Thoracic aorta (tissue), 2 donors: ENCODE measurements at regions not wholly inside any gene's neighbourhood (a gene's known extent, or its start where the extent isn't known, plus 50 kb on each side); places are given as distances from the start of the nearest gene placed in this dataset.
"Not testable (repeated sequence)": the region's sequence is repeated elsewhere in the genome, so short reads cannot be mapped to it uniquely, and the experiment has no call there.

Experiments used
- ATAC-seq: fragments of 150-250 bp; one replicate; pipeline ENCODE4 v1.8.0; 2017; ENCODE audit warnings: low read depth; ENCODE audit not compliant: insufficient number of reproducible peaks, low FRiP score
- DNase-seq: peaks from one replicate; pipeline ENCODE4 v3.0.0-alpha.2; 2020; ENCODE audit warnings: low spot score
- H3K27ac ChIP-seq, 2 donors: fragments of 200-600 bp; sonication (generic); 1 replicate in 1 of 2; 2 replicates in 1 of 2; pipeline ENCODE4 v1.5.1; 2016; ENCODE audit warnings: mild to moderate bottlenecking in 2 of 2, moderate library complexity in 2 of 2
- H3K27me3 ChIP-seq: fragments of 200-600 bp; sonication (generic); replicated peaks from 2 replicates; pipeline ENCODE4 v1.6.0; 2016; ENCODE audit warnings: mild to moderate bottlenecking; ENCODE audit not compliant: insufficient read depth
- H3K36me3 ChIP-seq: fragments of 200-600 bp; sonication (generic); one replicate; pipeline ENCODE4 v1.5.1; 2016
- H3K4me1 ChIP-seq, 2 donors: fragments of 200-600 bp; sonication (generic); 1 replicate in 1 of 2; 2 replicates in 1 of 2; pipeline versions ENCODE4 v1.5.1 to v1.6.0; 2016; ENCODE audit warnings: low read depth in 2 of 2, mild to moderate bottlenecking in 1 of 2; ENCODE audit not compliant: control insufficient read depth in 1 of 2
- H3K4me3 ChIP-seq: fragments of 200-600 bp; sonication (generic); 2 replicates; pipeline ENCODE4 v1.5.1; 2016; ENCODE audit warnings: mild to moderate bottlenecking
- H3K9me3 ChIP-seq: fragments of 200-600 bp; sonication (generic); 2 replicates; pipeline ENCODE4 v1.5.1; 2016
- CTCF ChIP-seq: fragments of 200-600 bp; sonication (generic); IDR thresholded peaks from one replicate; pipeline ENCODE4 v1.5.1; 2019; ENCODE audit warnings: antibody characterized with exemption

- no peak for TF ChIP-seq CTCF
- Histone ChIP-seq H3K9me3 (peaks cover 4% of the 10 kb centered on the region), H3K36me3 (no peaks in the 10 kb centered on the region), H3K4me3 (no peak overlapping the region), H3K4me1 (no peaks in the 10 kb centered on the region), H3K27ac (no peak overlapping the region), H3K27me3 (no peaks in the 10 kb centered on the region)
- no peak for ATAC-seq
- DNase-seq: no peak
Measured at GRCh38 chr7:4483851-4484250, 198.2 kb upstream of the FOXK1 start.

- no peak overlapping the region for H3K27ac ChIP-seq
- peaks cover 4% of the 10 kb centered on the region for H3K9me3 ChIP-seq
- no peaks in the 10 kb centered on the region for H3K36me3 ChIP-seq
- no peak overlapping the region for H3K4me3 ChIP-seq
- no peaks in the 10 kb centered on the region for H3K27me3 ChIP-seq
- TF ChIP-seq CTCF: no peak
- no peak for DNase-seq
- ATAC-seq: no peak
- no peaks in the 10 kb centered on the region for H3K4me1 ChIP-seq
Measured at GRCh38 chr7:4484545-4484944, 197.6 kb upstream of the FOXK1 start.

- ATAC-seq (no peak), DNase-seq (no peak)
- Histone ChIP-seq H3K9me3 (peaks cover 4% of the 10 kb centered on the region), H3K4me3 (no peak overlapping the region), H3K27ac (no peak overlapping the region), H3K4me1 (no peaks in the 10 kb centered on the region), H3K27me3 (no peaks in the 10 kb centered on the region), H3K36me3 (no peaks in the 10 kb centered on the region)
- no peak for TF ChIP-seq CTCF
Measured at GRCh38 chr7:4486907-4487306, 195.2 kb upstream of the FOXK1 start.

- not testable (repeated sequence) for H3K27ac ChIP-seq, ATAC-seq, H3K4me3 ChIP-seq, H3K9me3 ChIP-seq, DNase-seq, H3K27me3 ChIP-seq, H3K4me1 ChIP-seq, H3K36me3 ChIP-seq
Measured at GRCh38 chr7:4496911-4497310, 185.2 kb upstream of the FOXK1 start.

GRCh38 chr7:4500812-4501211 is 181.3 kb upstream of the FOXK1 start:
- DNase-seq (no peak), ATAC-seq (no peak)
- Histone ChIP-seq H3K36me3 (no peaks in the 10 kb centered on the region), H3K27ac (no peak overlapping the region), H3K9me3 (peaks cover 5% of the 10 kb centered on the region), H3K27me3 (no peaks in the 10 kb centered on the region), H3K4me1 (no peaks in the 10 kb centered on the region), H3K4me3 (no peak overlapping the region)
- TF ChIP-seq CTCF: no peak

GRCh38 chr7:4507886-4508285 is 174.2 kb upstream of the FOXK1 start:
- not testable (repeated sequence) for H3K9me3 ChIP-seq, H3K4me3 ChIP-seq, H3K4me1 ChIP-seq, ATAC-seq, H3K36me3 ChIP-seq, H3K27me3 ChIP-seq, H3K27ac ChIP-seq, DNase-seq
